Ectodermal cell (in vitro differentiated cells): ENCODE measurements at regions not wholly inside any gene's neighbourhood (a gene's known extent, or its start where the extent isn't known, plus 50 kb on each side); places are given as distances from the start of the nearest gene placed in this dataset.

Experiments used
- H3K27ac ChIP-seq: 2 replicates; pipeline ENCODE4 v1.7.0; 2013; ENCODE audit warnings: mild to moderate bottlenecking, low read depth, low read length; ENCODE audit not compliant: insufficient read depth, poor library complexity, severe bottlenecking
- H3K27me3 ChIP-seq: 2 replicates; pipeline ENCODE4 v1.7.0; 2013; ENCODE audit warnings: mild to moderate bottlenecking, low read length; ENCODE audit not compliant: insufficient read depth, control insufficient read depth, poor library complexity, severe bottlenecking
- H3K36me3 ChIP-seq: one replicate; pipeline ENCODE4 v1.7.0; 2013; ENCODE audit warnings: low read length; ENCODE audit not compliant: control insufficient read depth, insufficient read depth
- H3K4me1 ChIP-seq: one replicate; pipeline ENCODE4 v1.7.0; 2013; ENCODE audit warnings: low read length; ENCODE audit not compliant: control insufficient read depth, insufficient read depth
- H3K4me3 ChIP-seq: 2 replicates; pipeline ENCODE4 v1.7.0; 2013; ENCODE audit warnings: low read depth, low read length, control low read depth; ENCODE audit not compliant: insufficient read depth
- H3K9me3 ChIP-seq: 2 replicates; pipeline ENCODE4 v1.7.0; 2013; ENCODE audit warnings: mild to moderate bottlenecking, low read length, moderate library complexity; ENCODE audit not compliant: control insufficient read depth
- WGBS, 2 experiments: methylation state at CpG; one replicate each; pipeline ENCODE4 v1.1.7; 2013; ENCODE audit warnings: missing lambda C conversion rate in 2 of 2; 5-methylcytosine and 5-hydroxymethylcytosine counted together

GRCh38 chr2:83582589-83582988, 876.5 kb downstream of the SUCLG1 start:
- 68 to 83% methylated on average over 4 of the region's 4 CpGs for WGBS, 2 experiments
- Histone ChIP-seq H3K4me1 (no peaks in the 10 kb centered on the region), H3K36me3 (no peaks in the 10 kb centered on the region), H3K9me3 (no peaks in the 10 kb centered on the region), H3K27ac (no peak overlapping the region), H3K4me3 (no peak overlapping the region), H3K27me3 (no peaks in the 10 kb centered on the region)

- no peaks in the 10 kb centered on the region for H3K9me3 ChIP-seq
- H3K36me3 ChIP-seq: no peaks in the 10 kb centered on the region
- H3K27me3 ChIP-seq: no peaks in the 10 kb centered on the region
- H3K4me1 ChIP-seq: no peaks in the 10 kb centered on the region
- 100% methylated on average over 1 of the region's 1 CpG for WGBS, 2 experiments
- H3K4me3 ChIP-seq: no peak overlapping the region
- no peak overlapping the region for H3K27ac ChIP-seq
Observed at GRCh38 chr2:83579507-83579906, 879.6 kb downstream of the SUCLG1 start.

GRCh38 chr2:83578405-83578804, 880.7 kb downstream of the SUCLG1 start:
- 86 to 90% methylated on average over 2 of the region's 2 CpGs for WGBS, 2 experiments
- H3K36me3 ChIP-seq: no peaks in the 10 kb centered on the region
- no peak overlapping the region for H3K4me3 ChIP-seq
- no peaks in the 10 kb centered on the region for H3K4me1 ChIP-seq
- H3K27me3 ChIP-seq: no peaks in the 10 kb centered on the region
- no peaks in the 10 kb centered on the region for H3K9me3 ChIP-seq
- no peak overlapping the region for H3K27ac ChIP-seq

- Histone ChIP-seq H3K36me3 (no peaks in the 10 kb centered on the region), H3K27me3 (no peaks in the 10 kb centered on the region), H3K9me3 (no peaks in the 10 kb centered on the region), H3K27ac (no peak overlapping the region), H3K4me3 (no peak overlapping the region), H3K4me1 (no peaks in the 10 kb centered on the region)
- WGBS, 2 experiments: 100% methylated on average over 1 of the region's 1 CpG
Observed at GRCh38 chr2:83574614-83575013, 884.5 kb downstream of the SUCLG1 start.

- no peak overlapping the region for H3K27ac ChIP-seq
- no peaks in the 10 kb centered on the region for H3K36me3 ChIP-seq
- H3K27me3 ChIP-seq: no peaks in the 10 kb centered on the region
- no peaks in the 10 kb centered on the region for H3K4me1 ChIP-seq
- WGBS, 2 experiments: 96 to 99% methylated on average over 5 of the region's 5 CpGs
- no peaks in the 10 kb centered on the region for H3K9me3 ChIP-seq
- no peak overlapping the region for H3K4me3 ChIP-seq
Observed at GRCh38 chr2:83573060-83573459, 886.0 kb downstream of the SUCLG1 start.

- Histone ChIP-seq H3K36me3 (no peaks in the 10 kb centered on the region), H3K4me3 (no peak overlapping the region), H3K27ac (no peak overlapping the region), H3K4me1 (no peaks in the 10 kb centered on the region), H3K27me3 (no peaks in the 10 kb centered on the region), H3K9me3 (no peaks in the 10 kb centered on the region)
- WGBS, 2 experiments: 92 to 100% methylated on average over 1 to 3 of the region's 3 CpGs
Observed at GRCh38 chr2:83572400-83572799, 886.7 kb downstream of the SUCLG1 start.

GRCh38 chr2:83567551-83567950, 891.5 kb downstream of the SUCLG1 start:
- Histone ChIP-seq H3K4me3 (no peak overlapping the region), H3K27ac (no peak overlapping the region), H3K36me3 (no peaks in the 10 kb centered on the region), H3K27me3 (no peaks in the 10 kb centered on the region), H3K4me1 (no peaks in the 10 kb centered on the region), H3K9me3 (no peaks in the 10 kb centered on the region)
- 96 to 97% methylated on average over 3 of the region's 3 CpGs for whole genome bisulfite sequencing, 2 experiments

GRCh38 chr2:83565626-83566025, 893.5 kb downstream of the SUCLG1 start:
- 97 to 100% methylated on average over 2 to 4 of the region's 4 CpGs for WGBS, 2 experiments

GRCh38 chr2:83565181-83565580, 893.9 kb downstream of the SUCLG1 start:
- Histone ChIP-seq H3K27ac (no peak overlapping the region), H3K27me3 (no peaks in the 10 kb centered on the region), H3K4me3 (no peak overlapping the region), H3K9me3 (no peaks in the 10 kb centered on the region), H3K36me3 (no peaks in the 10 kb centered on the region), H3K4me1 (no peaks in the 10 kb centered on the region)
- 52 to 64% methylated on average over 3 to 4 of the region's 4 CpGs for WGBS, 2 experiments

More at GRCh38 chr2:83565626-83566025, 893.5 kb downstream of the SUCLG1 start:
- no peaks in the 10 kb centered on the region for H3K9me3 ChIP-seq
- H3K4me3 ChIP-seq: no peak overlapping the region
- H3K36me3 ChIP-seq: no peaks in the 10 kb centered on the region
- H3K27ac ChIP-seq: no peak overlapping the region
- no peaks in the 10 kb centered on the region for H3K4me1 ChIP-seq
- H3K27me3 ChIP-seq: no peaks in the 10 kb centered on the region

GRCh38 chr2:83561592-83561991, 897.5 kb downstream of the SUCLG1 start:
- H3K9me3 ChIP-seq: no peaks in the 10 kb centered on the region
- WGBS, 2 experiments: 91 to 92% methylated on average over 3 of the region's 3 CpGs
- no peaks in the 10 kb centered on the region for H3K36me3 ChIP-seq
- H3K27ac ChIP-seq: no peak overlapping the region
- H3K4me1 ChIP-seq: no peaks in the 10 kb centered on the region
- H3K4me3 ChIP-seq: no peak overlapping the region
- no peaks in the 10 kb centered on the region for H3K27me3 ChIP-seq

GRCh38 chr2:83536556-83536955, 922.5 kb downstream of the SUCLG1 start:
- Histone ChIP-seq H3K9me3 (no peaks in the 10 kb centered on the region), H3K36me3 (no peaks in the 10 kb centered on the region), H3K4me3 (no peak overlapping the region), H3K27me3 (no peaks in the 10 kb centered on the region), H3K4me1 (no peaks in the 10 kb centered on the region), H3K27ac (no peak overlapping the region)
- 49 to 53% methylated on average over 2 of the region's 2 CpGs for WGBS, 2 experiments
